CD4-positive, alpha-beta T cell (primary cell): ENCODE measurements at regions not wholly inside any gene's neighbourhood (a gene's known extent, or its start where the extent isn't known, plus 50 kb on each side); places are given as distances from the start of the nearest gene placed in this dataset.

Experiments
- ATAC-seq: fragments of 200-7000 bp; cut with Tn5 transposase; one replicate; pipeline ENCODE4 v1.10.0; 2022; ENCODE audit warnings: mild to moderate bottlenecking; ENCODE audit not compliant: poor library complexity
- CTCF ChIA-PET: fragments of 350-600 bp; sonication (Branson Sonifier 250); formaldehyde crosslinking; loops from one replicate; lab custom pipeline; 2021; ENCODE audit warnings: antibody characterized with exemption, inconsistent platforms; lab: Charles Lee
- POLR2A ChIA-PET: fragments of 350-600 bp; sonication (Branson Sonifier 250); formaldehyde crosslinking; loops from one replicate; lab custom pipeline; 2021; ENCODE audit warnings: antibody characterized with exemption, inconsistent platforms; lab: Charles Lee
- DNase-seq, 14 experiments: peaks; one replicate each; pipeline ENCODE4 v3.0.0-alpha.2; 2013 to 2020; ENCODE audit warnings: mixed read lengths in 2 of 14
- H3K27ac ChIP-seq, 2 donors: one replicate each; pipeline versions ENCODE4 v1.5.1 to v1.7.0; 2013; ENCODE audit warnings: low read length in 2 of 2, low read depth in 1 of 2, mild to moderate bottlenecking in 1 of 2
- H3K27me3 ChIP-seq, 2 experiments: 1 replicate in 1 of 2; 2 replicates in 1 of 2; pipeline versions ENCODE4 v1.6.1 to v1.7.0; 2013; ENCODE audit warnings: low read length in 2 of 2, control low read depth in 1 of 2, mild to moderate bottlenecking in 1 of 2, moderate library complexity in 1 of 2; ENCODE audit not compliant: insufficient read depth in 2 of 2, control insufficient read depth in 1 of 2
- H3K36me3 ChIP-seq: one replicate; pipeline ENCODE4 v1.6.1; 2013; ENCODE audit warnings: low read length, control low read depth; ENCODE audit not compliant: insufficient read depth
- H3K4me1 ChIP-seq: one replicate; pipeline ENCODE4 v1.6.1; 2013; ENCODE audit warnings: low read length, control low read depth; ENCODE audit not compliant: insufficient read depth
- H3K4me3 ChIP-seq: one replicate; pipeline ENCODE4 v1.5.1; 2013; ENCODE audit warnings: mild to moderate bottlenecking, low read length, moderate library complexity
- H3K9me3 ChIP-seq, 2 experiments: 1 replicate in 1 of 2; 2 replicates in 1 of 2; pipeline versions ENCODE4 v1.6.1 to v1.7.0; 2013; ENCODE audit warnings: low read length in 2 of 2, mild to moderate bottlenecking in 2 of 2, control low read depth in 1 of 2, moderate library complexity in 1 of 2; ENCODE audit not compliant: control insufficient read depth in 1 of 2, insufficient read depth in 1 of 2
- H3K27ac Mint-ChIP-seq: one replicate; pipeline ENCODE4 v1.8.0; 2020; ENCODE audit warnings: mixed read lengths
- H3K27me3 Mint-ChIP-seq: one replicate; pipeline ENCODE4 v1.8.0; 2021; ENCODE audit warnings: mixed read lengths
- H3K36me3 Mint-ChIP-seq: one replicate; pipeline ENCODE4 v1.8.0; 2021; ENCODE audit warnings: low read depth, mixed read lengths
- H3K4me1 Mint-ChIP-seq: one replicate; pipeline ENCODE4 v1.8.0; 2021; ENCODE audit warnings: low read depth, mixed read lengths
- H3K4me3 Mint-ChIP-seq: one replicate; pipeline ENCODE4 v1.8.0; 2020; ENCODE audit warnings: mild to moderate bottlenecking, mixed read lengths
- H3K9me3 Mint-ChIP-seq: one replicate; pipeline ENCODE4 v1.8.0; 2020; ENCODE audit warnings: mixed read lengths
- CTCF ChIP-seq: fragments of 200-600 bp; IDR thresholded peaks from one replicate; pipeline ENCODE4 v1.8.0; 2022; ENCODE audit warnings: antibody characterized with exemption, mild to moderate bottlenecking
- intact Hi-C, 2 experiments: fragments of 100-400 bp; cut with DNase I in 1 of 2; cut with micrococcal nuclease in 1 of 2; formaldehyde crosslinking; loops; one replicate each; pipeline versions ENCODE4 v1.15.1 to v1.9.0; 2023 to 2025; cut with DNase I, micrococcal nuclease

GRCh38 chr13:78712831-78713230 is 53.9 kb upstream of the OBI1 start:
- POLR2A ChIA-PET = no interaction called here
- H3K4me1 Mint-ChIP-seq = no peaks in the 10 kb centered on the region

GRCh38 chr13:78709028-78709427 is 50.1 kb upstream of the OBI1 start:
- Mint-ChIP-seq H3K4me1 (no peaks in the 10 kb centered on the region), H3K9me3 (peaks cover 6% of the 10 kb centered on the region), H3K27ac (no peak overlapping the region), H3K36me3 (no peaks in the 10 kb centered on the region), H3K27me3 (peaks cover 33% of the 10 kb centered on the region), H3K4me3 (no peak overlapping the region)
- ChIA-PET POLR2A (no interaction called here), CTCF (no interaction called here)
- no peak for TF ChIP-seq CTCF
- H3K4me3 ChIP-seq = no peak overlapping the region
- H3K9me3 ChIP-seq = no peaks in the 10 kb centered on the region
- intact Hi-C loops = no loop called here
- ATAC-seq (no peak), DNase-seq (no peak)
- no peaks in the 10 kb centered on the region for H3K4me1 ChIP-seq
- H3K36me3 ChIP-seq = no peaks in the 10 kb centered on the region
- peaks cover 0 to 5% of the 10 kb centered on the region in 2 experiments for H3K27me3 ChIP-seq
- no peak overlapping the region for H3K27ac ChIP-seq

More at GRCh38 chr13:78712831-78713230, 53.9 kb upstream of the OBI1 start:
- ATAC-seq (no peak), DNase-seq (no peak)
- Mint-ChIP-seq H3K36me3 (no peaks in the 10 kb centered on the region), H3K4me3 (no peak overlapping the region), H3K27ac (no peak overlapping the region), H3K27me3 (peaks cover 22% of the 10 kb centered on the region), H3K9me3 (no peaks in the 10 kb centered on the region)
- Histone ChIP-seq H3K9me3 (no peaks in the 10 kb centered on the region), H3K4me1 (no peaks in the 10 kb centered on the region), H3K36me3 (no peaks in the 10 kb centered on the region), H3K27ac (no peak overlapping the region), H3K27me3 (peaks cover 0 to 5% of the 10 kb centered on the region in 2 experiments), H3K4me3 (no peak overlapping the region)
- intact Hi-C loops = no loop called here
- CTCF ChIA-PET = no interaction called here
- TF ChIP-seq CTCF = no peak
